Hepatocyte (in vitro differentiated cells): ENCODE measurements at regions not wholly inside any gene's neighbourhood (a gene's known extent, or its start where the extent isn't known, plus 50 kb on each side); places are given as distances from the start of the nearest gene placed in this dataset.

Experiments
- EZH2 ChIP-seq: fragments of 200-600 bp; sonication (generic); IDR thresholded peaks from 2 replicates; pipeline ENCODE4 v1.6.1; 2016; ENCODE audit warnings: antibody characterized with exemption, mild to moderate bottlenecking, borderline replicate concordance
- TF ChIP-seq, protein P1 (sequence below): fragments of 200-600 bp; sonication (generic); IDR thresholded peaks from 2 replicates; pipeline ENCODE4 v1.5.1; 2016; ENCODE audit warnings: antibody characterized with exemption, mild to moderate bottlenecking; ENCODE audit not compliant: poor library complexity

DNA sequence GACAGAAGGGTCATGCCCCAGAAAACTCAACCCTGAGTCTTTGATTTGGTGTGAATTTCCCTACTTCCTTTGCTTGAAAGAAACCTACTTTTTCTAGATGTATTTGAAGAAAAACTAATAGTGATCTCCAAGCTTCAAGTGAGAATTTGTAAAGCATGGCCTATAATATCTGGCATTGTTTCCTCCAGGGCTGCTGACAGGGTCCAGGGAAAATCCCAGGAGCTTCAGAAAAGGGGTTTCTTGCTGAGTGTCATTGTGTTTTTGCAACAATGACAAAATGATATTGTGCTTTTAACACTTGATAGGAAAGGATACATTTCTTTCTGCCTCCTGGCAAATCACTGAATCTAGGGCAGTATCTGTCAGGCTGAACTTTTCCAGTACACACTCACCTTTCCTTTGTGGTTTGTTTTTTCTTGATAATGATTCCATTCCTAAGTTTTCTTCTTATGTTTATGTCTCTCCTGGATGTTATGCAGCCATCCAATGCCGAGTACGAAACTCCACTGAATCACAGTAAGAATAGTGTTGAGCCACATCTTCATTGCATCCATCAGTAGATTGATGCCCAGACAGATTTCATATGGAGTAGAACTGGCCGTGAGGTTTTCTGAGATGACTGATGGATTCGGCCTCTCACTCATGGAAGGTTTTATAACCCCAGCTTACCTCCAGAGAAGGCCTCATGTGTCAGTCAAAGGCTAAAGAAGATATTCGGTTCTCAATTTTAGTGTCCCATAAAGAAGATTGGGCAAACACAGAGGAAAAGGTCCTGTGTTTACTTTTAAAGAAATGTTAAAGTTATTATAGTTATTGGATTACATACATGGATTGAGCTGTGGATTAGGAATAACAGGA is 76.9 kb upstream of the STEAP1B start:
- no peak for TF ChIP-seq EZH2
- TF ChIP-seq, protein P1, sequence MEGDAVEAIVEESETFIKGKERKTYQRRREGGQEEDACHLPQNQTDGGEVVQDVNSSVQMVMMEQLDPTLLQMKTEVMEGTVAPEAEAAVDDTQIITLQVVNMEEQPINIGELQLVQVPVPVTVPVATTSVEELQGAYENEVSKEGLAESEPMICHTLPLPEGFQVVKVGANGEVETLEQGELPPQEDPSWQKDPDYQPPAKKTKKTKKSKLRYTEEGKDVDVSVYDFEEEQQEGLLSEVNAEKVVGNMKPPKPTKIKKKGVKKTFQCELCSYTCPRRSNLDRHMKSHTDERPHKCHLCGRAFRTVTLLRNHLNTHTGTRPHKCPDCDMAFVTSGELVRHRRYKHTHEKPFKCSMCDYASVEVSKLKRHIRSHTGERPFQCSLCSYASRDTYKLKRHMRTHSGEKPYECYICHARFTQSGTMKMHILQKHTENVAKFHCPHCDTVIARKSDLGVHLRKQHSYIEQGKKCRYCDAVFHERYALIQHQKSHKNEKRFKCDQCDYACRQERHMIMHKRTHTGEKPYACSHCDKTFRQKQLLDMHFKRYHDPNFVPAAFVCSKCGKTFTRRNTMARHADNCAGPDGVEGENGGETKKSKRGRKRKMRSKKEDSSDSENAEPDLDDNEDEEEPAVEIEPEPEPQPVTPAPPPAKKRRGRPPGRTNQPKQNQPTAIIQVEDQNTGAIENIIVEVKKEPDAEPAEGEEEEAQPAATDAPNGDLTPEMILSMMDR: no peak
